Fibroblast of skin of scalp (primary cell): ENCODE measurements at regions not wholly inside any gene's neighbourhood (a gene's known extent, or its start where the extent isn't known, plus 50 kb on each side); places are given as distances from the start of the nearest gene placed in this dataset.
A peak's percentile ranks its signal among the peaks of the same experiment; 100 is the strongest.
"Not testable (repeated sequence)": the region's sequence is repeated elsewhere in the genome, so short reads cannot be mapped to it uniquely, and the experiment has no call there.

ENCODE experiments used
- DNase-seq: peaks from one replicate; pipeline ENCODE4 v3.0.0-alpha.2; 2013

GRCh38 chrX:46366381-46367207 is 178.6 kb downstream of the ZNF674 start:
- DNase-seq = no peak

- DNase-seq = no peak
Observed at GRCh38 chrX:46354481-46354880, 190.7 kb downstream of the ZNF674 start.

- DNase-seq = no peak
Observed at GRCh38 chrX:46341767-46342322, 203.4 kb downstream of the ZNF674 start.

- DNase-seq = no peak
Observed at GRCh38 chrX:46340696-46341095, 204.5 kb downstream of the ZNF674 start.

- no peak for DNase-seq
Observed at GRCh38 chrX:46333550-46333949, 211.7 kb downstream of the ZNF674 start.

GRCh38 chrX:46330981-46331380 is 214.2 kb downstream of the ZNF674 start:
- no peak for DNase-seq

GRCh38 chrX:46330513-46330912 is 214.7 kb downstream of the ZNF674 start:
- no peak for DNase-seq

- DNase-seq = no peak
Observed at GRCh38 chrX:46328133-46328532, 217.1 kb downstream of the ZNF674 start.

GRCh38 chrX:46327566-46328115 is 217.6 kb downstream of the ZNF674 start:
- DNase-seq = peak; percentile 58

- DNase-seq = peak; percentile 10
Observed at GRCh38 chrX:46326161-46326560, 219.1 kb downstream of the ZNF674 start.

- DNase-seq = peak; percentile 81
Observed at GRCh38 chrX:46325312-46325877, 219.8 kb downstream of the ZNF674 start.

GRCh38 chrX:46324166-46324565 is 221.1 kb downstream of the ZNF674 start:
- no peak for DNase-seq

GRCh38 chrX:46322929-46323328 is 222.3 kb downstream of the ZNF674 start:
- not testable (repeated sequence) for DNase-seq

- no peak for DNase-seq
Observed at GRCh38 chrX:46321676-46322075, 223.5 kb downstream of the ZNF674 start.

GRCh38 chrX:46319750-46320149 is 225.5 kb downstream of the ZNF674 start:
- no peak for DNase-seq

GRCh38 chrX:46318551-46318950 is 226.7 kb downstream of the ZNF674 start:
- DNase-seq = no peak

- no peak for DNase-seq
Observed at GRCh38 chrX:46317163-46317562, 228.1 kb downstream of the ZNF674 start.

- DNase-seq = peak; percentile 14
Observed at GRCh38 chrX:46311581-46312120, 233.6 kb downstream of the ZNF674 start.

- no peak for DNase-seq
Observed at GRCh38 chrX:46310815-46311497, 234.3 kb downstream of the ZNF674 start.

- no peak for DNase-seq
Observed at GRCh38 chrX:46308110-46308509, 237.1 kb downstream of the ZNF674 start.

GRCh38 chrX:46306103-46306502 is 239.1 kb downstream of the ZNF674 start:
- DNase-seq = no peak

GRCh38 chrX:46305431-46305830 is 239.8 kb downstream of the ZNF674 start:
- no peak for DNase-seq

- DNase-seq = no peak
Observed at GRCh38 chrX:46301903-46302302, 243.3 kb downstream of the ZNF674 start.
